Activated CD8-positive, alpha-beta memory T cell treated with anti-CD3 and anti-CD28 coated beads, Interleukin-2, amount 10 ng/mL, durations not matched to agents 7 days and 5 days (primary cell): ENCODE measurements at regions not wholly inside any gene's neighbourhood (a gene's known extent, or its start where the extent isn't known, plus 50 kb on each side); places are given as distances from the start of the nearest gene placed in this dataset.

Source experiments
- ATAC-seq: fragments of 150-1000 bp; cut with Tn5 transposase; one replicate; pipeline ENCODE4 v1.10.0; 2021; ENCODE audit warnings: moderate library complexity
- CTCF ChIA-PET: fragments of 350-600 bp; sonication (Branson Sonifier 250); formaldehyde crosslinking; loops from one replicate; lab custom pipeline; 2021; ENCODE audit warnings: antibody characterized with exemption; lab: Charles Lee
- DNase-seq: peaks from one replicate; pipeline ENCODE4 v3.0.0-alpha.2; 2020
- H3K27ac Mint-ChIP-seq: one replicate; pipeline ENCODE4 v1.8.0; 2021; ENCODE audit warnings: mild to moderate bottlenecking, mixed read lengths
- H3K27me3 Mint-ChIP-seq: one replicate; pipeline ENCODE4 v1.8.0; 2021; ENCODE audit warnings: mixed read lengths
- H3K36me3 Mint-ChIP-seq: one replicate; pipeline ENCODE4 v1.8.0; 2021; ENCODE audit warnings: mild to moderate bottlenecking, mixed read lengths
- H3K4me1 Mint-ChIP-seq: one replicate; pipeline ENCODE4 v1.8.0; 2021; ENCODE audit warnings: mixed read lengths
- H3K4me3 Mint-ChIP-seq: one replicate; pipeline ENCODE4 v1.8.0; 2021; ENCODE audit warnings: mild to moderate bottlenecking, moderate library complexity, mixed read lengths
- H3K9me3 Mint-ChIP-seq: one replicate; pipeline ENCODE4 v1.8.0; 2022; ENCODE audit warnings: low read depth, mixed read lengths

DNA sequence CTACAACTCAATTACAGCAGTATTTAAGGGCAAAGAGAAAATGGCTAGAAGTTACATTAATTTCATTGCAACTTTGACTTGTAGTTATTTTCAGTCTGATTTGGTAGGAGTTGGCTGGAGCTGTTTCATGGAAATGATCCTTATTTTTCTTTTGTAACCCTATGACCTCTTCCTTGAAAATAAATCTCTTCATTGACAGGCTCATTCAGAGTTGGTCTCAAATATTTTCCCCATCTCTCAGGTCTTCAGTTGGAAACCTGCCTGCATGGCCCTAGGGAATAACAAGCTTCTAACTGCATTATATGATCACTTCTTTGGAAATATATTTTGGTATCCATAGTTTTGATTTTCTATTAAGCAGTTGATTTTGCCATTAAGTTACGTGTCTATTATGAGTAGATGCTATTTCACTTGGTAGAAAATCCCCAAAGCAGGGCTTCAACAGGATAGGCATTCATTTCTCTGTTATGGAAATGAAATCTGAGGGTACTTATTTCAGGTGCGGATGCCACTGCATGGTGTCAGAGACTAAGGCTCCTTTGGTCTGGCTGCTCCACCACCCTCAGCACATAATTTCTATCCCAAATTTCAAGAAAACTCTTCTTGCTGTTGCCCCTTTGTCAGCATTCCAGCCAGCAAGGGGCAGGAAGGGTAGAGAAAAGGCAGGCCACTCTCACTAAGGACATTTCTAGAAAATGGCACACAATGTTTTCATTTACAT, 502.5 kb downstream of the SPRY1 start:
- Mint-ChIP-seq H3K27me3 (no peaks in the 10 kb centered on the region), H3K4me3 (no peak overlapping the region), H3K36me3 (no peaks in the 10 kb centered on the region), H3K4me1 (no peaks in the 10 kb centered on the region), H3K9me3 (no peaks in the 10 kb centered on the region), H3K27ac (no peak overlapping the region)
- DNase-seq, result no peak
- CTCF ChIA-PET, result no interaction called here
- ATAC-seq, result no peak

DNA sequence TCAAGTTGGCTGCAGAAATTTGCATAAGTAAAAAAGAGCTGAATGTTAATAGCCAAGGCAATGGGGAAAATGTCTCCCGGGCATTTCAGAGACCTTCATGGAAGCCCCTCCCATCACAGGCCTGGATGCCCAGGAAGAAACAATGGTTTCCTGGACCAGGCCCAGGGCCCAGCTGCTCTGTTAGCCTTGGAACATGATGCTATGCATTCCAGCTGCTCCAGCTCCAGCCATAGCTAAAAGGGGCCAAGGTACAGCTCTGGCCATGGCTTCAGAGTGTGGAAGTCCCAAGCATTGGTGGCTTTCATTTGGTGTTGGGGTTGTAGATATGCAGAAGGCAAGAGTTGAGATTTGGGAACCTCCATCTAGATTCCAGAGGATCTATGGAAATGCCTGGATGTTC, 508.3 kb downstream of the SPRY1 start:
- Mint-ChIP-seq H3K9me3 (no peaks in the 10 kb centered on the region), H3K27ac (no peak overlapping the region), H3K27me3 (no peaks in the 10 kb centered on the region), H3K4me1 (no peaks in the 10 kb centered on the region), H3K36me3 (no peaks in the 10 kb centered on the region), H3K4me3 (no peak overlapping the region)
- ATAC-seq (no peak), DNase-seq (no peak)
- CTCF ChIA-PET, result interaction anchor here (0.6 kb wide), 1 partner anchor 802 kb away, joined by 5 read pairs; no protein-coding TSS in a partner anchor

- Mint-ChIP-seq H3K27ac (no peak overlapping the region), H3K9me3 (no peaks in the 10 kb centered on the region), H3K4me1 (no peaks in the 10 kb centered on the region), H3K36me3 (no peaks in the 10 kb centered on the region), H3K27me3 (no peaks in the 10 kb centered on the region), H3K4me3 (no peak overlapping the region)
- CTCF ChIA-PET, result no interaction called here
- ATAC-seq (no peak), DNase-seq (no peak)
Observed at GRCh38 chr4:123913598-123913997, 517.0 kb downstream of the SPRY1 start.

DNA sequence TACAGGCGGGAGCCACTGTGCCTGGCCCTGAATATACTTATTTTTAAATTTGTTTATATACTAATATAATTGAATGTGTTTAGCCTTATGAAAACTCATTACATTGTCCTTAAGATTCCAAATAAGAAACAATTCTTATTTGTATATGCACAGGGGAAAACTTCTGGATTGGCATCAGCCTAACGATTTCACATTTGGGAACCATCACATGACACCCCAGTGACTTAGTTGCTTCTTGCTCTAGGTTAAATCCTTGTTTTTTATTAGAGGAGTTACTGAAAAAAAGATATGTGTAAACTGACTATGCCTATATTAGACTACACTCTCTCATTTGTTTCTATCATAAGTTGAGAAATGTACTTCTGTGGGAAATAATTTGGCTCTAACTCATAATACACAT, 520.2 kb downstream of the SPRY1 start:
- H3K27me3 Mint-ChIP-seq, result no peaks in the 10 kb centered on the region
- CTCF ChIA-PET, result no interaction called here
- H3K9me3 Mint-ChIP-seq, result no peaks in the 10 kb centered on the region
- ATAC-seq (no peak), DNase-seq (no peak)
- no peaks in the 10 kb centered on the region for H3K36me3 Mint-ChIP-seq
- no peak overlapping the region for H3K27ac Mint-ChIP-seq
- no peaks in the 10 kb centered on the region for H3K4me1 Mint-ChIP-seq
- no peak overlapping the region for H3K4me3 Mint-ChIP-seq

DNA sequence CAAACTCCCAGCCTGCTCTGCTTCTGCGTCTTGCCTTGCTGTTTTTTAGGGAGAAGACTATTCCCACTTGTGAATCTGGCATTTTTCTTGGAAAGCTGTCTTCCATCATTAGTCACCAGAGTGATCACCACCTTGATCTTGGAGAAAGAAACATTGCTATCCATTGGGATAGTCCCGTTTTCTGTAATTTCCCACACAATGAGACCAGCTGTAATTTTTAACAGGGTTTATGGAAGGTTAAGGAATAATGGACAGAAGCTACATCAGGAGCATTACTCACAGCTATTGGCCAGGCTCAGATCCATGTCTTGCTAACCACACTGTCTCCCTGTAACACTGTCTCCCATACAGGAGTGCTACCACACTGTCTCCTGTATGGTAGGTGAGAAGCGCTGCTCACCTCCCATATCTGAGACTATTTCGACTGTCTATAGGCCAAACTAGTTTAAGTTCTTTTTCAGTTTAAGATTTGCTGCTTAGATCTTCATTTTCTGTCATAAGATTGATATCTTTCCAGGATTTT, 523.0 kb downstream of the SPRY1 start:
- H3K36me3 Mint-ChIP-seq, result no peaks in the 10 kb centered on the region
- DNase-seq (no peak), ATAC-seq (no peak)
- no peaks in the 10 kb centered on the region for H3K27me3 Mint-ChIP-seq
- no peak overlapping the region for H3K27ac Mint-ChIP-seq
- H3K4me3 Mint-ChIP-seq, result no peak overlapping the region
- no peaks in the 10 kb centered on the region for H3K4me1 Mint-ChIP-seq
- H3K9me3 Mint-ChIP-seq, result no peaks in the 10 kb centered on the region
- CTCF ChIA-PET, result no interaction called here

DNA sequence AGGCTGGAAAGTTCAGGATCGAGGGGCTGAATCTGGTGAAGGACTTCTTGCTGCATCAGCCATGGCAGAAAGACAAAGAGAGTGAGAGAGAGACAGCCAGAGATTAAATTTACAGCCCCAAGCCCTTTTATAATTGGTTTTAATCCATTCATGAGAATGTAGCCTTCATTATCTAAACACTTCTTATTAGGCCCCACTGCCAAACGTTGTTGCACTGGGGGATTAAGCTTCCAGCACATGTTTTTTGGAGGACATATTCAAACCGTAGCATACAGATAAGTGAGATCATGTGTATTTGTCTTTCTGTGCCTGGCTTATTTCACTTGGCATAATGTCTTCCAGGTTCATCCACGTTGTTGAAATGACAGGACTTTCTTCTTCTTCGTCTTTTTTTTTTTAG, 524.7 kb downstream of the SPRY1 start:
- no peak for DNase-seq
- Mint-ChIP-seq H3K4me3 (no peak overlapping the region), H3K27me3 (no peaks in the 10 kb centered on the region), H3K4me1 (no peaks in the 10 kb centered on the region), H3K9me3 (no peaks in the 10 kb centered on the region), H3K27ac (no peak overlapping the region), H3K36me3 (no peaks in the 10 kb centered on the region)
- CTCF ChIA-PET, result no interaction called here
- ATAC-seq, result no peak

GRCh38 chr4:123922847-123923246, 526.3 kb downstream of the SPRY1 start:
- DNase-seq, result no peak
- no peak for ATAC-seq
- H3K4me3 Mint-ChIP-seq, result no peak overlapping the region
- H3K27me3 Mint-ChIP-seq, result no peaks in the 10 kb centered on the region
- H3K36me3 Mint-ChIP-seq, result no peaks in the 10 kb centered on the region
- H3K27ac Mint-ChIP-seq, result no peak overlapping the region
- H3K4me1 Mint-ChIP-seq, result no peaks in the 10 kb centered on the region
- CTCF ChIA-PET, result no interaction called here
- no peaks in the 10 kb centered on the region for H3K9me3 Mint-ChIP-seq

DNA sequence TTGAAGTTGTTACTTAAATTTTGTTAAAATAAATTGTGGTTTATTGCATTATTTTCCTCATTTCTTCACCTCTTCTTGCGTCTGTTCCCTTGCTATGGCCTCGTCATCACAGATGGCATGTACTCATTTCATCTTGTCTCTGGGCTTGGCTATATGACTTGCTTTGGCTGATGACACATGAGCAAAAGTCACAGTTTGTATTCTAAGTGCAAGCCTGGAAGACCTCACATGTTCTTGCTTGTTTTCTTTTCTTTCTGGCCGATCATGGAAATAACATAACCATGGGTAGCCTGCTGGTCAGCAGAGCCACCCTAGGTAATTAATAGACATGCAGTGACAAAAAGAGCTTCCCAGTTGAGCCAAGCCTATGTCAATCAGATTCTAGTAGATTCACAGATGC, 527.9 kb downstream of the SPRY1 start:
- no peak overlapping the region for H3K27ac Mint-ChIP-seq
- H3K36me3 Mint-ChIP-seq, result no peaks in the 10 kb centered on the region
- H3K4me3 Mint-ChIP-seq, result no peak overlapping the region
- ATAC-seq, result no peak
- CTCF ChIA-PET, result no interaction called here
- no peaks in the 10 kb centered on the region for H3K9me3 Mint-ChIP-seq
- no peaks in the 10 kb centered on the region for H3K4me1 Mint-ChIP-seq
- no peak for DNase-seq
- no peaks in the 10 kb centered on the region for H3K27me3 Mint-ChIP-seq

DNA sequence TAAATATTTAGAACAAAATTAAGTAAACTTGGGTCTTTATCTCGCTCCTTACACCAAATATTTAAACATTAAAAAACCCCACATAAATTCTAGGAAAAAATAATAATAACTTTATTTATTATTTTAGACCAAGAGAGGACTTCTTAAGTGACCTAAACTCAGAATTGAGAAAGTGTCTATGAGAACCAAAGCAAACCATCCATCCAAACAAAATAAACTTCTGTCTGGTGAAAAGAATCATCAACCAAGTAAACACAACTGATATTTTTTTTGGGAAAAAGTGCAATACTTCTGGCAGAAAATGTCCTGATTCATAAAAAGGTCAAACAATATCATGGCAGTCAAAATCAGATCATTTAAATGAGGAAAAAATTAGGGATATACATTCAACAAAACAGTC, 533.0 kb downstream of the SPRY1 start:
- no peak for DNase-seq
- H3K36me3 Mint-ChIP-seq, result no peaks in the 10 kb centered on the region
- H3K27ac Mint-ChIP-seq, result no peak overlapping the region
- H3K27me3 Mint-ChIP-seq, result no peaks in the 10 kb centered on the region
- H3K4me3 Mint-ChIP-seq, result no peak overlapping the region
- H3K4me1 Mint-ChIP-seq, result no peaks in the 10 kb centered on the region
- no peaks in the 10 kb centered on the region for H3K9me3 Mint-ChIP-seq
- CTCF ChIA-PET, result no interaction called here
- no peak for ATAC-seq

GRCh38 chr4:123930996-123931395, 534.4 kb downstream of the SPRY1 start:
- Mint-ChIP-seq H3K9me3 (no peaks in the 10 kb centered on the region), H3K4me1 (no peaks in the 10 kb centered on the region), H3K36me3 (no peaks in the 10 kb centered on the region), H3K4me3 (no peak overlapping the region), H3K27me3 (no peaks in the 10 kb centered on the region), H3K27ac (no peak overlapping the region)
- CTCF ChIA-PET, result no interaction called here
- DNase-seq (no peak), ATAC-seq (no peak)

DNA sequence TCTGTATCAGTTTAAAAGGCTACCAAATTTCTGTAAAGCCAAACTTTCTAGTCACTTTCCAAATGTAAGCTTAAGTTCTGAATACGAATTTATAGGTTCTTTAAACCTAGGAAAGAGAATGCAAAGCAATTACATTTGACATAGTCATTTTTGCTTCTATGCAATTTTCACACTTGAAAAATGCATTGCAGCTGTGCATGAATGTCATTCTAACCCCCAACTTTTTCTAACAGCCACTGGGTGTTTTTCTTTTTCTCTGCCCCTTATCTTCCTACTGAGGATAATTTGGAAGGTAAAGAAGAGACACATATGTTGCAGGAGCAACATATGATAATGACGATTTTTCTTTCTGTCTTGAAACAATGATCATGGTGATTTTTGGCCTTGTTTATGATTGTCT, 537.5 kb downstream of the SPRY1 start:
- ATAC-seq, result no peak
- CTCF ChIA-PET, result interaction anchor here (1.2 kb wide), 1 partner anchor 80 kb away, joined by 3 read pairs; no protein-coding TSS in a partner anchor
- H3K27ac Mint-ChIP-seq, result no peak overlapping the region
- no peak overlapping the region for H3K4me3 Mint-ChIP-seq
- no peaks in the 10 kb centered on the region for H3K36me3 Mint-ChIP-seq
- H3K9me3 Mint-ChIP-seq, result no peaks in the 10 kb centered on the region
- no peak for DNase-seq
- no peaks in the 10 kb centered on the region for H3K4me1 Mint-ChIP-seq
- H3K27me3 Mint-ChIP-seq, result no peaks in the 10 kb centered on the region

DNA sequence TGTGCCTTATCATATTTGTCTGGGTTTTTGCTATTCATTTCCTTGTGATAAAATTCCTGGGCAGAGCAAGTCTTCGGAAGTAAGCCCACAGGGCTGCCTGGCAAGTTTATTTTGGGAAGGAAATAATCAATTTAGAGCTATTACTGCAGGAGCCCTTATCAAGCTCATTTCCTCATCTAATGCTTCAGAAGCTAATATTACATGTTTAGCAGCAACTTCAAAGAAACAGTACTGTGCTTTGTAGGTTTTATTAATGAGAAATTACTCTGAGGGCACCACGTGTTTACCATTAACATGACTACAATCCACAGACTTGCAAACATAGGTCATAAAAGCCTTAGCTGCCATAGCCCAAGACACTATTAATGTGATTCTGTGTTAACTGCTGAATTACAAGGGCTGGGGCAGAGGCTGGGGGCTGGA, 540.0 kb downstream of the SPRY1 start:
- H3K9me3 Mint-ChIP-seq, result no peaks in the 10 kb centered on the region
- no peaks in the 10 kb centered on the region for H3K36me3 Mint-ChIP-seq
- no peaks in the 10 kb centered on the region for H3K4me1 Mint-ChIP-seq
- ATAC-seq (no peak), DNase-seq (no peak)
- no peak overlapping the region for H3K27ac Mint-ChIP-seq
- CTCF ChIA-PET, result no interaction called here
- H3K4me3 Mint-ChIP-seq, result no peak overlapping the region
- no peaks in the 10 kb centered on the region for H3K27me3 Mint-ChIP-seq

GRCh38 chr4:123937581-123937980, 541.0 kb downstream of the SPRY1 start:
- H3K36me3 Mint-ChIP-seq, result no peaks in the 10 kb centered on the region
- DNase-seq, result no peak
- ATAC-seq, result no peak
- no peaks in the 10 kb centered on the region for H3K4me1 Mint-ChIP-seq
- no peaks in the 10 kb centered on the region for H3K27me3 Mint-ChIP-seq
- no peak overlapping the region for H3K27ac Mint-ChIP-seq
- CTCF ChIA-PET, result interaction anchor here (0.6 kb wide), 1 partner anchor 1181 kb away, joined by 3 read pairs; no protein-coding TSS in a partner anchor
- H3K9me3 Mint-ChIP-seq, result no peaks in the 10 kb centered on the region
- H3K4me3 Mint-ChIP-seq, result no peak overlapping the region

GRCh38 chr4:123939621-123940020, 543.0 kb downstream of the SPRY1 start:
- no peak overlapping the region for H3K27ac Mint-ChIP-seq
- no peak for ATAC-seq
- no peak for DNase-seq
- no peaks in the 10 kb centered on the region for H3K36me3 Mint-ChIP-seq
- H3K4me1 Mint-ChIP-seq, result no peaks in the 10 kb centered on the region
- no peaks in the 10 kb centered on the region for H3K27me3 Mint-ChIP-seq
- CTCF ChIA-PET, result no interaction called here
- no peaks in the 10 kb centered on the region for H3K9me3 Mint-ChIP-seq
- no peak overlapping the region for H3K4me3 Mint-ChIP-seq
